H1 (cell line): ENCODE measurements at regions not wholly inside any gene's neighbourhood (a gene's known extent, or its start where the extent isn't known, plus 50 kb on each side); places are given as distances from the start of the nearest gene placed in this dataset.

ENCODE experiments used
- CHD7 ChIP-seq: fragments of 300-600 bp; sonication (generic); IDR thresholded peaks from 2 replicates; pipeline ENCODE4 v1.7.1; 2012; ENCODE audit warnings: low read length, moderate library complexity, mild to moderate bottlenecking, inconsistent platforms; ENCODE audit not compliant: insufficient replicate concordance
- GABPA ChIP-seq: IDR thresholded peaks from 2 replicates; pipeline ENCODE4 v1.6.1; 2011; ENCODE audit warnings: mild to moderate bottlenecking, low read length, moderate library complexity, borderline replicate concordance; ENCODE audit not compliant: insufficient read depth
- JUN ChIP-seq: IDR thresholded peaks from 2 replicates; pipeline ENCODE4 v1.6.1; 2011; ENCODE audit warnings: low read depth, mild to moderate bottlenecking, improper control_type of control experiment, low read length
- JUND ChIP-seq: IDR thresholded peaks from 2 replicates; pipeline ENCODE4 v1.6.1; 2011; ENCODE audit warnings: mild to moderate bottlenecking, improper control_type of control experiment, low read length
- KDM4A ChIP-seq: IDR thresholded peaks from one replicate; pipeline ENCODE4 v1.7.1; 2012; ENCODE audit warnings: low read depth, mild to moderate bottlenecking, moderate library complexity, low read length, inconsistent platforms; ENCODE audit not compliant: severe bottlenecking
- KDM5A ChIP-seq: fragments of 200-600 bp; IDR thresholded peaks from 2 replicates; pipeline ENCODE4 v1.7.1; 2012; ENCODE audit warnings: mild to moderate bottlenecking, low read length, inconsistent platforms, mixed read lengths
- SP1 ChIP-seq: IDR thresholded peaks from 2 replicates; pipeline ENCODE4 v1.6.1; 2011; ENCODE audit warnings: low read depth, low read length
- TAF1 ChIP-seq: IDR thresholded peaks from 2 replicates; pipeline ENCODE4 v1.6.1; 2011; ENCODE audit warnings: mild to moderate bottlenecking, low read depth, low read length

DNA sequence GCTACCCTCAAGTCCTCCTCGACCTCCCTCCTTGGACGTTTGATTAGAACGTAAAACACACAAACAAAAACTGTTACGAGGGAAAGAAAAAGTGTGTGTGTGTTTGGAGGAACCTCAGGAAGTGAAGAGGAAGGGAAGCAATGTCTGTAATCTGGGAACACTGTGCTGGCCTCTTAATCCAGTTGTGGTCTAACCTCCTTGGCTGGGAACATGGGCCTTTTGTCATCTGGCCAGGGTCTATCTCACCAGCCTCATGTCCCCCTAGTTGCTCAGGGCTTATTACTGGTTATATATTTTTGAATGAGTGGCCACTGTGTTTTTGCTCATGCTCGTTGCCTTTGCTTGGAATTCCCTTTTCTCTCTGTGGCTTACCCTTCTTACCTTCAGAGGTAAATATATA is 89.0 kb upstream of the RASGRF1 start (continued):
- TF ChIP-seq CHD7 (no peak), KDM4A (no peak), GABPA (no peak), KDM5A (no peak), TAF1 (no peak), SP1 (no peak), JUN (no peak), JUND (no peak)
